ENCODE measurements at regions not wholly inside any gene's neighbourhood (a gene's known extent, or its start where the extent isn't known, plus 50 kb on each side); places are given as distances from the start of the nearest gene placed in this dataset.

DNA sequence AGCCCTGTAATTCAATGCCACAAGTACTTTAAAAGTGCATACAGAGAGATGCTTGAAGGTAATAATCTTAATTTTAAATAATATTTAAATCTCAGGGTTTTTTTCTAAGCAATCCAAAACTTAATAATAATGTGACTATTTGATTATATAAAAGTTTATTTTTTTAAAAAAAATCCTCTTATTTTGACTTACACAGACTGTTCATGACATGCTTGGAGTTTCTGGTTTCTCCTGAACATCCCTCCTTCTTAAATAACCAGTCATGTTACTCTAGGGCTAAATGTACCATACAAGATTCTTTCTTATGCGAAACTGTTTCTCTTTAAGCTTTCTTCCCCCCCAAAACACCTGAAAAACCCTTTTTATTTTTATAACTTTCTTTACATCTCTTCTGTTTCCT lies 58.2 kb upstream of the SLC2A13 start:
- TF ChIP-seq, protein P1, sequence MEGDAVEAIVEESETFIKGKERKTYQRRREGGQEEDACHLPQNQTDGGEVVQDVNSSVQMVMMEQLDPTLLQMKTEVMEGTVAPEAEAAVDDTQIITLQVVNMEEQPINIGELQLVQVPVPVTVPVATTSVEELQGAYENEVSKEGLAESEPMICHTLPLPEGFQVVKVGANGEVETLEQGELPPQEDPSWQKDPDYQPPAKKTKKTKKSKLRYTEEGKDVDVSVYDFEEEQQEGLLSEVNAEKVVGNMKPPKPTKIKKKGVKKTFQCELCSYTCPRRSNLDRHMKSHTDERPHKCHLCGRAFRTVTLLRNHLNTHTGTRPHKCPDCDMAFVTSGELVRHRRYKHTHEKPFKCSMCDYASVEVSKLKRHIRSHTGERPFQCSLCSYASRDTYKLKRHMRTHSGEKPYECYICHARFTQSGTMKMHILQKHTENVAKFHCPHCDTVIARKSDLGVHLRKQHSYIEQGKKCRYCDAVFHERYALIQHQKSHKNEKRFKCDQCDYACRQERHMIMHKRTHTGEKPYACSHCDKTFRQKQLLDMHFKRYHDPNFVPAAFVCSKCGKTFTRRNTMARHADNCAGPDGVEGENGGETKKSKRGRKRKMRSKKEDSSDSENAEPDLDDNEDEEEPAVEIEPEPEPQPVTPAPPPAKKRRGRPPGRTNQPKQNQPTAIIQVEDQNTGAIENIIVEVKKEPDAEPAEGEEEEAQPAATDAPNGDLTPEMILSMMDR (IDR thresholded peaks at IDR 0.05; ENCODE audit: insufficient read depth, low read length): no peak
- TF ChIP-seq POLR2AphosphoS5 (IDR thresholded peaks at IDR 0.05; ENCODE audit: low read depth) (no peak), SPI1 (IDR thresholded peaks at IDR 0.05; ENCODE audit: borderline replicate concordance, low read depth) (no peak)
- TF ChIP-seq, protein P2, sequence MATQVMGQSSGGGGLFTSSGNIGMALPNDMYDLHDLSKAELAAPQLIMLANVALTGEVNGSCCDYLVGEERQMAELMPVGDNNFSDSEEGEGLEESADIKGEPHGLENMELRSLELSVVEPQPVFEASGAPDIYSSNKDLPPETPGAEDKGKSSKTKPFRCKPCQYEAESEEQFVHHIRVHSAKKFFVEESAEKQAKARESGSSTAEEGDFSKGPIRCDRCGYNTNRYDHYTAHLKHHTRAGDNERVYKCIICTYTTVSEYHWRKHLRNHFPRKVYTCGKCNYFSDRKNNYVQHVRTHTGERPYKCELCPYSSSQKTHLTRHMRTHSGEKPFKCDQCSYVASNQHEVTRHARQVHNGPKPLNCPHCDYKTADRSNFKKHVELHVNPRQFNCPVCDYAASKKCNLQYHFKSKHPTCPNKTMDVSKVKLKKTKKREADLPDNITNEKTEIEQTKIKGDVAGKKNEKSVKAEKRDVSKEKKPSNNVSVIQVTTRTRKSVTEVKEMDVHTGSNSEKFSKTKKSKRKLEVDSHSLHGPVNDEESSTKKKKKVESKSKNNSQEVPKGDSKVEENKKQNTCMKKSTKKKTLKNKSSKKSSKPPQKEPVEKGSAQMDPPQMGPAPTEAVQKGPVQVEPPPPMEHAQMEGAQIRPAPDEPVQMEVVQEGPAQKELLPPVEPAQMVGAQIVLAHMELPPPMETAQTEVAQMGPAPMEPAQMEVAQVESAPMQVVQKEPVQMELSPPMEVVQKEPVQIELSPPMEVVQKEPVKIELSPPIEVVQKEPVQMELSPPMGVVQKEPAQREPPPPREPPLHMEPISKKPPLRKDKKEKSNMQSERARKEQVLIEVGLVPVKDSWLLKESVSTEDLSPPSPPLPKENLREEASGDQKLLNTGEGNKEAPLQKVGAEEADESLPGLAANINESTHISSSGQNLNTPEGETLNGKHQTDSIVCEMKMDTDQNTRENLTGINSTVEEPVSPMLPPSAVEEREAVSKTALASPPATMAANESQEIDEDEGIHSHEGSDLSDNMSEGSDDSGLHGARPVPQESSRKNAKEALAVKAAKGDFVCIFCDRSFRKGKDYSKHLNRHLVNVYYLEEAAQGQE (IDR thresholded peaks at IDR 0.05; ENCODE audit: insufficient replicate concordance, low read depth): no peak
